Motor neuron (in vitro differentiated cells): ENCODE measurements at regions not wholly inside any gene's neighbourhood (a gene's known extent, or its start where the extent isn't known, plus 50 kb on each side); places are given as distances from the start of the nearest gene placed in this dataset.

Experiments
- ATAC-seq, 8 experiments: fragments of 200-7000 bp; cut with Tn5 transposase; replicated peaks in 6 of 8; 2 replicates each; pipeline ENCODE4 v1.8.0; 2021; ENCODE audit warnings: mild to moderate bottlenecking in 8 of 8, moderate library complexity in 8 of 8
- H3K27ac ChIP-seq, 2 donors: fragments of 250-450 bp; sonication (Bioruptor Pico); 2 replicates each; pipeline ENCODE4 v1.9.0; 2021; ENCODE audit warnings: antibody characterized with exemption in 2 of 2, mild to moderate bottlenecking in 2 of 2, moderate library complexity in 1 of 2
- H3K4me1 ChIP-seq, 2 donors: fragments of 250-450 bp; sonication (Bioruptor Pico); replicated peaks in 1 of 2; 2 replicates each; pipeline ENCODE4 v1.6.1; 2021; ENCODE audit warnings: antibody characterized with exemption in 2 of 2, mild to moderate bottlenecking in 2 of 2, moderate library complexity in 1 of 2
- H3K4me3 ChIP-seq, 5 donors: fragments of 250-450 bp; sonication (Bioruptor Pico); 2 replicates each; pipeline ENCODE4 v1.9.0; 2021; ENCODE audit warnings: antibody characterized with exemption in 5 of 5, mild to moderate bottlenecking in 5 of 5, moderate library complexity in 4 of 5
- WGBS, 10 experiments: fragments of 450-650 bp; shearing (Covaris generic); methylation state at CpG; one replicate each; pipeline ENCODE4 v1.0.0; 2022; 5-methylcytosine and 5-hydroxymethylcytosine counted together
- in situ Hi-C, 9 experiments: fragments of 400-800 bp; cut with MboI; loops; one replicate each; pipeline ENCODE4 v1.15.0; 2021; ENCODE audit warnings: low sequenced_read_pairs in 9 of 9, low pct_unique_long_range_greater_than_20kb in 2 of 9; ENCODE audit not compliant: unreplicated experiment in 9 of 9

DNA sequence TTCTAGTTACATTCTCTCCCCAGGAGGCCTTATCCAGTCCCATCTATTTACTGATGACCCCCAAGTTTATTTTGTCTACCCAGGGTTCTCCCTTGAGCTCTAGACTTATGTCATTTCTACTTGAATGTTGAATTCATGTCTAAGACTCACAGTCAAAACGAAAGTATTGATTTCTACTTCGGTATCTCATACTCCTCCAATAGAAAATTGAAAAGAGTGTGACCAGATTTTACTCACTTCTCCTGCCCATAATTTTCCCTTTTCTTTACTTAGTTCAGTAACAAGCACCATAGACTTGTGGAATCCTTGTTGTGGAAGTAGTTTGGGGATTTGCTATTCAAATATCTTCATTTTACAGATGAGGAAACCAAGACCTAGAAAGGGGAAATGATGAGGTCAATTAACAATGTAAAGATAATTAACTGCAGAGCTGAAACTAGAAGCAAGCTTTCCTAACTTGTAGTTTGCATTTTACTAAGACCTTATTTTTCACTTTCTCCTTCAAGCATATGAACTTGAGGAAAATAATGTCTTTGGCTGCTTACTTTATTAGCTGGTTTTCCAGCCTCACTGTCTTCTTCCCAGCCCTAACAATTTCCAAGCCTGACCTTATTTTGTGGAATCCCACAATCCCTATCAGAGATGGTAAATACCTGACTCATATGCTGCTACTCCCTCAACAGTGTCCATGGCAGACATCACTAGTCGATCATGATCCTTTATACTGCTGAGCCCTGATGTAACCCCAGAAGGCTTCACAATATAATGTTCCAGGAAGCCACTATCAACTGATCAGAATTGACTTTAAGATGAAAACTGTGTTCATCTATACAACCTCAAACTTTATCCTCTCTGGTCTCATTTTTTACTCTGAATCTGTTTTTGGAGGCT lies 123.9 kb upstream of the AGBL1 start:
- 0 to 96% (median 83%) methylated on average over 1 to 3 of the region's 3 CpGs; no CpG with 5 or more reads in 1 of the 10 experiments for WGBS, 10 experiments
- H3K4me1 ChIP-seq, result peaks cover 5 to 12% of the 10 kb centered on the region in 2 donors
- no peak for ATAC-seq
- H3K4me3 ChIP-seq, result no peak overlapping the region
- no peak overlapping the region for H3K27ac ChIP-seq
- in situ Hi-C loops, result no loop called here

DNA sequence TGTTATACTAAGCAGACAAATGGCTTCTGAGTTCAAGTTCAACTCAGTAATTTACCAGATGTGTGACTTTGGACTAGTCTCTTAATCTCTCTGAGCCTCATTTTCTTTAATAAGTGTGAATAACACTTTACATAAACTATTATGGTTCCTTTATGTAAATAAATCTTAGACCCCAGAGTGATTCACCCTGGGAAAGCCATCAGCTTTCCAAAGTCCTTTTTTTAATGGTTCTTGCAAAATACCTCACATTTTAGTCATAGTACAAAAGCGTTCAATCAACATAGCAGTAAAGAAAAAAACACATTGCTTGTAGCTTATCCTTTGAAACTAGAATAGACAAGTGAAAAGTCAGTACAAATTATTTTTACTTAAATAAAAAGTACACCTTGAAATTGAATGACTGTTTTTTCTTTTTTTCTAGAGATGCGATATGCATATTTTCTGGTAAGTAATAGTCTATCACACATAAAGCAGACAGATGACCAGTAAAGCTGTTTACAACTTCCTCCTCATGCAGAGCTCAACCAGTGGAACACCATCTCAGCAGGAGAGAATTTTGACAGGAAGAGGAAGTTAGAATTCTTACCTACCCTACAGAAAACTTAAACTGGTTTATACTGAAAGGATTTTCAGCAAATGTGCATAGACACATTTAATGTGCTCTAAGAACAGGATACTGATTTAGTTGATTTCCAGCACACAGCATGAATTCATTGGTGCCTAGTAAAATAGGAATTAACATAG lies 123.0 kb upstream of the AGBL1 start:
- WGBS, 10 experiments, result 19 to 100% (median 83%) methylated on average over 1 to 2 of the region's 2 CpGs
- no peak overlapping the region for H3K27ac ChIP-seq
- in situ Hi-C loops, result no loop called here
- H3K4me3 ChIP-seq, result no peak overlapping the region
- no peak for ATAC-seq
- H3K4me1 ChIP-seq, result peaks cover 5 to 12% of the 10 kb centered on the region in 2 donors

DNA sequence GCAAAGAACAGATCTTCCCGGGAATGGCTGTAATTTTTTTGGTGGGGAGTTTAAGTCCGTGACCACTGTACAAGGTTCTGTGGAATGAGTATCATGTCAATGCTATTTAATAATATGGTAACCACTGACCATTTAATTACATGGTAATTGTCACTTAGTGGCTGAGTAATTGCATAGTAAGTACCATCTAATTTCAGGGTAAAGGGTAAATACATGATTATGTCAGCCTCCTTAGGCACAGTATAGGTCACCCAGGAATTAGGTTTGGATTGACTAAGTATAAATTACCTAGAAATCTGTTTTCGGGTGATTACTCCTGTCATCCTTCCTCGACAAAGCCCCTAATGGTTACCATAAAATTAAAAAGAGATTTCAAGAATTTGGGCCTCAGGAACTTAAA lies 120.1 kb upstream of the AGBL1 start:
- Histone ChIP-seq H3K27ac (no peak overlapping the region), H3K4me3 (no peak overlapping the region), H3K4me1 (peaks cover 0 to 6% of the 10 kb centered on the region in 2 donors)
- 0 to 80% (median 67%) methylated on average over 2 to 4 of the region's 4 CpGs; no CpG with 5 or more reads in 2 of the 10 experiments for WGBS, 10 experiments
- in situ Hi-C loops, result no loop called here
- peak in 3 of 8 experiments; percentile 22 to 82 (median 43) for ATAC-seq

DNA sequence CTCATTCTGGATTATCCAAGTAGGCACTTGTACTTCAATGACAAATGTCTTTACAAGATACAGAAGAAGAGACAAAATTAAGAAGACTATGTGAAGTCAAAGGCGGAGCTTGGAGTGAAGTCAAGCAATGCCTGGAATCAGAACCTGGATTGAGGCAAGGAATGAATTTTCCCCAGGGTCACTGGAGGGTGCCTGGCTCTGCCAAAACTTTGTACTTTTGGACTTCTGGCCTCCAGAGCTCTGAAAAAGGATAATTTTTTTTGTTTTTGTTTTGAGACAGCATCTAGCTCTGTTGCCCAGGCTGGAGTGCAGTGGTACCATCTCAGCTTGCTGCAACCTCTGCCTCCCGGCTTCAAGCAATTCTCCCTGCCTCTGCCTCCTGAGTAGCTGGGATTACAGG lies 119.3 kb upstream of the AGBL1 start:
- 0 to 100% (median 80%) methylated on average over 1 to 2 of the region's 2 CpGs; no CpG with 5 or more reads in 3 of the 10 experiments for WGBS, 10 experiments

DNA sequence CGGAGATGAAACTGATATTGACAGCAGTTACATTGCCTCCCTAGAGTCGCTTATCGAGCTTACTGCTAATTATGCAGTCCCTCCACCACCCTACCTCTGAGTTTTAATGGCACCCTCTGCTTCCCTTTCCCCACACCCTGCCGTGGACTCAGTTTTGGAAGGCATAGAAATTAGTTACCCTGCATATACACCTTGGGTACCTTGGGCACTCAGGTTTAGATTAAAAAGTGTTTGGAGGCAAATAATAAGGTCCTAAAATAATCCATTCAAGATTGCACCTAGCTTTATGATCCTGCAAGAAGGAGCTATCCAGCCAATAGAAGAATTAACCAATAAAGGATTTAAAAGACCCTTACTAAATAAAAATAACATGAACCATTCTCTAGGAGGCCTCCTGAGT lies 117.8 kb upstream of the AGBL1 start:
- 5 to 100% (median 69%) methylated on average over 2 to 4 of the region's 4 CpGs; no CpG with 5 or more reads in 3 of the 10 experiments for WGBS, 10 experiments
- Histone ChIP-seq H3K4me3 (no peak overlapping the region), H3K4me1 (no peaks in the 10 kb centered on the region), H3K27ac (no peak overlapping the region)
- in situ Hi-C loops, result no loop called here
- peak in 1 of 8 experiments; percentile 42 for ATAC-seq

More for the DNA sequence above, 119.3 kb upstream of the AGBL1 start:
- H3K4me3 ChIP-seq, result no peak overlapping the region
- no peaks in the 10 kb centered on the region for H3K4me1 ChIP-seq
- H3K27ac ChIP-seq, result no peak overlapping the region
- ATAC-seq, result no peak
- in situ Hi-C loops, result no loop called here

DNA sequence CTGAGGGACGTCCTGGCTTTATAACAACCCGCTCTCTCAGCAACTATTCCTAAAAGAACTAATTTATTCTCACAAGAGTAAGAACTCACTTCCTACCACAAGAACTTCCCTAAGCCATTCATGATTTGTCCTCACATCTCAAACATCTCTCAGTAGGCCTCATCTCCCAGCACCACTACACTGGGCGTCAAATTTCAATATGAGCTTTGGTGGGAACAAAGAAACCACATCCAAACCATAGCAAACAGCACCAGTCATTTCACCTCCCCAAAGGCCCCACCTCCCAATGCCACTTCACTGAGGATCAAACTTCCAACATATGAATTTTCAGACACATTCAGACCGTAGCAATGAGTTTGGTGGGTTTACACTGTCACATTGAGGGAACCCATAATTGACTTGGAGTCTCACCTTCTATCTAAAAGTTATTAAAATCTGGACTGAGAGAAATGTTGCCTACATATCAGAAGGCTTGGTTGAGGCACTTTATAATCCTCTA lies 116.4 kb upstream of the AGBL1 start:
- Histone ChIP-seq H3K4me1 (peaks cover 4 to 7% of the 10 kb centered on the region in 2 donors), H3K4me3 (no peak overlapping the region), H3K27ac (no peak overlapping the region)
- 0 to 100% (median 100%) methylated on average over 1 to 2 of the region's 4 CpGs; no CpG with 5 or more reads in 3 of the 10 experiments for WGBS, 10 experiments
- in situ Hi-C loops, result no loop called here
- ATAC-seq, result no peak

DNA sequence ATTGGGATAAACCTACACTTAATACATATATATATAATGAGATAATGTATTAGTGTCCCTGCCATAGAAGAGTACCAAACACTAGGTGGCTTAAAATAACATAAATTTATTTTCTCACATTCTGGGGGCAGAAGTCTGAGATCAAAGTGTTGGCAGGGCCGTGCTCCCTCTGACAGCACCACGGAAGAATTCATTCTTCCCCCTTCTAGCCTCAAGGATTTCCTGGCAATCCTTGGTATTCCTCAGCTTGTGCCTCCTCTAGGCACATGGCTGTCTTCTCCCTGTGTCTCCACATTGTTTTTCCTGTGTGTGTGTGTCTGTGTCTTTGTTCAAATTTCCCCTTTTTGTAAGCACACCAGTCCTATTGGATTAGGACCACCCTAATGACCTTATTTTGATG lies 115.2 kb upstream of the AGBL1 start:
- no peak overlapping the region for H3K4me3 ChIP-seq
- no peak for ATAC-seq
- peaks cover 4 to 7% of the 10 kb centered on the region in 2 donors for H3K4me1 ChIP-seq
- in situ Hi-C loops, result no loop called here
- WGBS, 10 experiments, result 0 to 88% (median 35%) methylated on average over 1 to 2 of the region's 2 CpGs; no CpG with 5 or more reads in 4 of the 10 experiments
- H3K27ac ChIP-seq, result no peak overlapping the region

DNA sequence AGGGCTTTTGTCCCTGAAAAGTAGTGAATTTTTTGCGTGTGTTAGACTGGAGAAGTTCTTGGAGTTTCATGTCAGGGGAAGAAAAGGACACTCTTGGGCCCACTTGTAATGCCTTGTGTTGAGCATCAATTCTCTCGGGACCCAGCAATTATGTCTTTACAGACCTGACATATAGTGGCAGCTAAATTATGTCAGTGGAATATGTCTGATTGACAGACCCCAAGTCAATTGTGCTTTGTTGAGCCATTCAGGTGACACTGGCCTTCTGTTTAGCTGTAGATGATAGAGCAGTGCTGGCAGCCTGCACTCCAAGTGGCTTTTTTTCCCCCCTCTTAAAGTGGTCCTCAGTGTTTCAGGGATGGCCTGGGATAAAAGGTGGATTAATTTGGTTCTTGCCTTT lies 112.1 kb upstream of the AGBL1 start:
- no peak overlapping the region for H3K4me3 ChIP-seq
- H3K27ac ChIP-seq, result no peak overlapping the region
- H3K4me1 ChIP-seq, result peaks cover 4 to 7% of the 10 kb centered on the region in 2 donors
- in situ Hi-C loops, result no loop called here
- 0 to 83% (median 47%) methylated on average over 1 to 2 of the region's 2 CpGs; no CpG with 5 or more reads in 3 of the 10 experiments for WGBS, 10 experiments
- ATAC-seq, result no peak

DNA sequence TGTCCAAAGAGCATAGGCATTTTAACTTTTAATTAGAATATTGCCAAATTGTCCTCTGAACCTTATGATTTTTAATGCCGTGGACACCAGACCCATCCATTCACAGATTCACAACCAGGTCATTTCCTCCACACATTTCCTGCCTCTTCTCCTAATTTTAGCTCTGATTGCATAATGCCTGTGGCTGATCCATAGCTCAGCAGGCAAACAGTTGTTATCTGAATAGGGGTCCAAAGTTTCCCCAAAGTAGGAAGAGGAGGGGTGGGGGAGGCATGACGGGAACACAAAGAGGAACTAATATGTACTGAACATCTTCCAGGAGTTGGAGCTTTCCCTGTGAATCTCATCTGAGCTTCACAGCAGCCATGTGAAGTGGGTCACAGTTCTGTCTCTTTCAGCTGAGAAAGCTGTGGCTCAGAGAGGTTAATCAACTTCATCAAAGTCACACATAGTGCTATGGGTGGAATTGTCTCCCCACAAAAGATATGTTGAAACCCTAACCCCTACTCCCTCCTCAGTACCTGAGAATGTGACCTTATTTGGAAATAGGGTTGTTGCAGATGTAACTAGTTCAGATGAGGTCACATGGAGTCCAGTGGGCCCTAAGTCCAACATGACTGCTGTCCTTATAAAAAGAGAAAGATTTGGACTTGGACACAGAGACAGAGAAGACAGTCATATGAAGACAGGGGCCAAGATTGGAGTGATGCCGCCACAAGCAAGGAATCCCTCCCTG lies 106.7 kb upstream of the AGBL1 start:
- H3K4me1 ChIP-seq, result peaks cover 0 to 10% of the 10 kb centered on the region in 2 donors
- no peak for ATAC-seq
- no peak overlapping the region for H3K4me3 ChIP-seq
- in situ Hi-C loops, result no loop called here
- no peak overlapping the region for H3K27ac ChIP-seq
- WGBS, 10 experiments, result 0 to 100% (median 92%) methylated on average over 1 to 2 of the region's 3 CpGs; no CpG with 5 or more reads in 1 of the 10 experiments

DNA sequence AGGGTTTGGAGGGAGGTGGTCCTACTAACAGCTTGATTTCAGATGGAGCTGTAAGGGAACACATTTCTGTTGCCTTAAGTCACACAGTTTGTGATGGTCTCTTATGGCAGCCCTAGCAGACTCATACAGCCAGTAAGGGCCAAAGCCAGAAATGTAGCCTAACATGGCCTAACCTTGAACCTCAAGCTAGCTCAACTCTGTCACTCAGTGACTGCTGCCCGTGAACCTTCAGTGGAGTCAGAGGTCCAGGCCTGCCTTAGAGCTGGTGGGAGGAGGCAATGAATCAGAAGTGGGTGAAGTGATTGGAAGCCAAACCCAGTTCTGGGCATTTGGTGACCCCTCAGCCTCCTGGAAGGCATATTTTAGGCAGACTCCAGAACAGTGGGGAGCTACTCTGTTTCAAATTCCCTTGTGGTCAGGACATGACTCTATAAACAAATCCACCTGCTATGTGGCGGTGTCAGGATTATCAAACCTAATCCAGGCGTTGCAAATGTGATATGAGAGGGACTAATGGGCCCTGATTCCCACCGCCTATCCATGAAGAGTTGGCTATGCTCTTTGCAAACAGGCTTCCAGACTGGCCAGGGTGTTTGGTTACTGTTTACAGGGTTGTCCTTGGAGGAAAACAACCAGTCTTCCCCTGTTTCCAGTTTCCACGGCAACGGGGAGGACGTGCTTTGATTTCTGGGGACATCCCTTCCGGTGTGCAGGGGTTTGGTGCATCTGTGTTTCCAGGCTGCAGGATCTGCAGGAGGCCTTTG lies 105.9 kb upstream of the AGBL1 start:
- in situ Hi-C loops, result no loop called here
- 8 to 94% (median 49%) methylated on average over 1 to 7 of the region's 8 CpGs; no CpG with 5 or more reads in 4 of the 10 experiments for WGBS, 10 experiments
- ATAC-seq, result peak in 3 of 8 experiments; percentile 72 to 81 (median 73)

DNA sequence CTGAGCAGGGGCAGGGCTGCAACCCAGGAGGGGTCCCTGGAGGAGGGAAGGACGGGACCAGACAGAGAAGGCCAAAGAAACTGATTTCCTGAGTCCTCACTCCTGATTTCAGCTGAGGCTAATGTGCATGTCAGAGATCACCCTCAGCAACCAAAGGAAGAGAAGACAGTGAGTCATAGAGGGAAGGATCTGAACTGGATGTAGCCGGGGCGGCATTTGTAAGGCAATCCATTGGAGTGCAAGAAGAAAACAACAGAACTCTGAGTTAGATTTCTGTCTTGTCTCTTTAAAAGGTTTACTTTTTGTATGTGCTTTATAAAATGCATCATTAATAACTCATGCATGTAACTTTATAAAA lies 105.3 kb upstream of the AGBL1 start:
- in situ Hi-C loops, result no loop called here
- no peak overlapping the region for H3K27ac ChIP-seq
- H3K4me3 ChIP-seq, result no peak overlapping the region
- H3K4me1 ChIP-seq, result peaks cover 0 to 10% of the 10 kb centered on the region in 2 donors
- WGBS, 10 experiments, result 0 to 60% (median 42%) methylated on average over 1 to 3 of the region's 3 CpGs; no CpG with 5 or more reads in 4 of the 10 experiments
- ATAC-seq, result peak; percentile 35 to 97 (median 96)

More for the DNA sequence above, 105.9 kb upstream of the AGBL1 start:
- no peak overlapping the region for H3K27ac ChIP-seq
- no peak overlapping the region for H3K4me3 ChIP-seq
- peaks cover 0 to 10% of the 10 kb centered on the region in 2 donors for H3K4me1 ChIP-seq

DNA sequence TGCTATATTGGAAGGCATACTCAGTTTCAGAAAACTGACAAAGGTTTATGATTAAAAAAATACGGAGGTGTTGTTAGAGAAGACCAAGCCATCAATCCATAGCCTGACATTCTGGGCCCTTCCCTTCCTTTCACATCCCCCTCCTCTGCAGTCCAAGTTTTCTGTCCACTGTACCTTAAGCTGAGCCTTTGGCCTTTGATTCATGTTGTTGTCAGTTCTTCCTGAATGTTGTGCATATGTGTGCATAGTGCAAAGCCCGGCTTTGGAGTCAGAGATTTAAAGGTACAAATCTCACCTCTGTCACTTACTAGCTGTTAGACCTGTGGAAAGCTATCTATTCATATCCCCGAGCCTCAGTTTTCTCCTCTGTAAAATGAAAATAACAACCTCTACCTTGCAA lies 104.9 kb upstream of the AGBL1 start:
- WGBS, 10 experiments, result 0 to 80% (median 69%) methylated on average over 1 to 3 of the region's 3 CpGs; no CpG with 5 or more reads in 3 of the 10 experiments
- H3K4me1 ChIP-seq, result peaks cover 0 to 10% of the 10 kb centered on the region in 2 donors
- in situ Hi-C loops, result loop anchor here in 1 of 9 experiments (25.0 kb wide), 1 partner anchor 87 kb away; no protein-coding TSS in a partner anchor
- no peak overlapping the region for H3K27ac ChIP-seq
- peak in 5 of 8 experiments; percentile 19 to 39 (median 35) for ATAC-seq
- H3K4me3 ChIP-seq, result no peak overlapping the region
